ENCODE measurements at regions not wholly inside any gene's neighbourhood (a gene's known extent, or its start where the extent isn't known, plus 50 kb on each side); places are given as distances from the start of the nearest gene placed in this dataset.
"Not testable (repeated sequence)": the region's sequence is repeated elsewhere in the genome, so short reads cannot be mapped to it uniquely, and the experiment has no call there.

GRCh38 chr19:30288911-30289310 lies 83.3 kb upstream of the ZNF536 start:
- TF ChIP-seq CTCF (IDR thresholded peaks at IDR 0.05) (no peak), POLR2A (IDR thresholded peaks at IDR 0.05) (no peak)
- no peak for DNase-seq
- intact Hi-C loops (cut with DNase I): no loop called here
- 74 to 91% (median 90%) methylated on average over 3 of the region's 3 CpGs for WGBS, 4 donors
- Histone ChIP-seq H3K36me3 (replicated peaks in 1 of 2) (no peaks in the 10 kb centered on the region), H3K4me3 (no peak overlapping the region), H3K27ac (no peak overlapping the region), H3K4me1 (replicated peaks in 1 of 2) (no peaks in the 10 kb centered on the region), H3K27me3 (no peaks in the 10 kb centered on the region), H3K9me3 (replicated peaks in 1 of 3) (no peaks in the 10 kb centered on the region)

DNA sequence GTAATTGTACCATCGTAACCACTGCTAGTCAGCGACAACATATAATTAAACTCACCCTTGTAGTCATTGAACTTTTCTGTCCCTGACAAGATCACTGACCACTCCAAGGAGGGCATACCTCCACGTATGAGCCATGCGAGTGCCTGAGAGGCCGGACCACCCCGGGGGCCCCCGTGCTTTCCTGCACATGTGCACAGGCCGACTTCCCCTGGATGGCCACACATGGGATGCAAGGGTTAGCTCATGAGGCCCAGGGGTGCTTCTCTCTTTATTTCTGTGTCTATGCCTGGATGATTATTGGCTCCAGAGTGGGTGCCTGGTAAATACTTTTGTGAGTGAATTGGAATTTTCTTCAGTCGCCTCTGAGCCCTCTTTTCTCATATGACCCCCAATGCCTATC lies 82.8 kb upstream of the ZNF536 start:
- no peaks in the 10 kb centered on the region for H3K27me3 ChIP-seq
- H3K9me3 ChIP-seq (replicated peaks in 1 of 3): no peaks in the 10 kb centered on the region
- WGBS, 4 donors: 78 to 89% (median 86%) methylated on average over 9 of the region's 9 CpGs
- DNase-seq: no peak
- TF ChIP-seq POLR2A (IDR thresholded peaks at IDR 0.05) (no peak), CTCF (IDR thresholded peaks at IDR 0.05) (no peak)
- H3K4me1 ChIP-seq (replicated peaks in 1 of 2): no peaks in the 10 kb centered on the region
- intact Hi-C loops (cut with DNase I): no loop called here
- H3K27ac ChIP-seq: no peak overlapping the region
- no peaks in the 10 kb centered on the region for H3K36me3 ChIP-seq (replicated peaks in 1 of 2)
- H3K4me3 ChIP-seq: no peak overlapping the region

- intact Hi-C loops (cut with DNase I): not testable (repeated sequence)
Measured at GRCh38 chr19:30290805-30291204, 81.4 kb upstream of the ZNF536 start.

DNA sequence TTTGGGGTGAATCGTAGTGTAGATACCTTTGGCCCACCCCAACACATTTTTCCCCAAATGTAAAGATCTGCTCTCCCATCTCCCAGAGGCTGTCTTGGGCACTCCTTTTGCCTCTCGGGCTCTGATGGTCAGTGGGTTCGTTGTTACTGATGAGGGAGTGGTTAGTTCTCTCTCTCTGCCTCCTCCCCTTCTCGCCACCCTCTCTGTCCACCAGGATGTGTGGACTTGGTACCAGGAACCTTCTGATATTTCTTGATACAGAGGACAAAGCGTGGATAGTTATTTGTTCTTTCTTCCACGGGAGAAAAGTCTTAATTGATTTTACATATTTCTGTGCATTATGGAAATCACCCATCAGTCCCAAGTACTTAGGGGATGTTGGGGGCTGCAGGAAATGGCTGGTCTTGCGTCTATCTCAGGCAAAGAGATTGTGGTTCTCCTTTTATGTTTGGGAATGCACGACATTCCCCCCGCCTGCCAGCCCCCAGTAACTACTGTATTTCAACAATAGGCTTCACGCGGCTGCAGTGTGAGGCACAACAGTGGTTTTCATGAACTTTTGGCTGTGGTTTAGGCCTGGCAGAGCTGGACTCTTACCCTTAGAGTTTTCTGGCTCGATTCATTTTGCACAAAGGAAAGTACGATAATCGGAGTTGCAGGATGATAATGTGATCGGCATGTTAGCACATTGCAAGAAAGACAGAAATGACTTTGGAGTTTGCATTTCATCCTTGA lies 79.0 kb upstream of the ZNF536 start:
- Histone ChIP-seq H3K9me3 (replicated peaks in 1 of 3) (no peaks in the 10 kb centered on the region), H3K27ac (no peak overlapping the region), H3K36me3 (replicated peaks in 1 of 2) (no peaks in the 10 kb centered on the region), H3K4me1 (replicated peaks in 1 of 2) (no peaks in the 10 kb centered on the region), H3K4me3 (no peak overlapping the region), H3K27me3 (no peaks in the 10 kb centered on the region)
- TF ChIP-seq POLR2A (IDR thresholded peaks at IDR 0.05) (no peak), CTCF (IDR thresholded peaks at IDR 0.05) (no peak)
- WGBS, 4 donors: 81 to 89% (median 82%) methylated on average over 15 of the region's 15 CpGs
- DNase-seq: no peak
- intact Hi-C loops (cut with DNase I): no loop called here

More at GRCh38 chr19:30290805-30291204, 81.4 kb upstream of the ZNF536 start:
- H3K36me3 ChIP-seq (replicated peaks in 1 of 2); H3K4me1 ChIP-seq (replicated peaks in 1 of 2); H3K27ac ChIP-seq; DNase-seq; H3K27me3 ChIP-seq; H3K9me3 ChIP-seq (replicated peaks in 1 of 3); H3K4me3 ChIP-seq: not testable (repeated sequence)

GRCh38 chr19:30297969-30298368 lies 74.2 kb upstream of the ZNF536 start:
- DNase-seq: no peak
- no peak for TF ChIP-seq CTCF (IDR thresholded peaks at IDR 0.05)
- TF ChIP-seq POLR2A (IDR thresholded peaks at IDR 0.05): no peak
- H3K9me3 ChIP-seq (replicated peaks in 1 of 3): no peaks in the 10 kb centered on the region
- WGBS, 4 donors: 92 to 97% (median 94%) methylated on average over 9 of the region's 9 CpGs
- H3K27me3 ChIP-seq: no peaks in the 10 kb centered on the region
- intact Hi-C loops (cut with DNase I): no loop called here
- H3K4me3 ChIP-seq: no peak overlapping the region
- no peaks in the 10 kb centered on the region for H3K36me3 ChIP-seq (replicated peaks in 1 of 2)
- no peak overlapping the region for H3K27ac ChIP-seq
- H3K4me1 ChIP-seq (replicated peaks in 1 of 2): no peaks in the 10 kb centered on the region
